Stimulated activated CD8-positive, alpha-beta memory T cell treated with anti-CD3 and anti-CD28 coated beads, Interleukin-2, amount 100 ng/mL, for 1 hour (primary cell): ENCODE measurements at regions not wholly inside any gene's neighbourhood (a gene's known extent, or its start where the extent isn't known, plus 50 kb on each side); places are given as distances from the start of the nearest gene placed in this dataset.

Experiments used
- DNase-seq, 2 donors: peaks; one replicate each; pipeline ENCODE4 v3.0.0-alpha.2; 2020; ENCODE audit warnings: low read depth in 2 of 2

DNA sequence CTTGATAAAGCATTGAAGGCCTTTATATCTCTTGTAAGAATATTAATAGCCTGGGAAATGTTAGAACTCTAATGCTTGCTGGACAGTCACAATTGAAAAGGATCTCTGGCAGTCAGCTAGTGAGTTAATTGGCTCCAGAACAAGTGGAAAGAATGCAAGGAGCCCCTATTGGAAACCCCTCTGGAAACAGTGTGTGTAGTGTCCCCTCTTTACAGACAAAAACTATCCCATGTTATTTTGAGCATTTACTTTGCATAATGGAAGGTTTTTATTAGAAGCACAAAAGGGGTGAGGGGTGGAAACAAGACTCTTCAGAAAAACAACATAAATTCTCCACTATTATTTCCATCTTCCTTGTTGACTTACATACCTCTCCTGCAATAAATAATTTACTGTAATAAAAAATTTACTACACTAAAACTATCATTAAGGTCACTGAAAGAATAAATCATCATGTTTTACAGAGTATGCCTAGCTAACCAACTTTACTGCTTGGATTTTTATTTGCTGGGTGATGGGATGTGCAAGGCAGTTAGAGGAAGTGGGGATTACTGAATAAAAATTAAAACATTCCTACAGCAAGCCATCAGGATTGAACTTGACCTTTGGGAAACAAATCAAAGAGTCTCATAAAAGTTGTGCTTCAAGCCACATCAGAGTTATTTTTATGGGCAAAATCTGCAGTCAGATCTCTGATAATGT, 610.4 kb downstream of the TBC1D4 start:
- DNase-seq = no peak

DNA sequence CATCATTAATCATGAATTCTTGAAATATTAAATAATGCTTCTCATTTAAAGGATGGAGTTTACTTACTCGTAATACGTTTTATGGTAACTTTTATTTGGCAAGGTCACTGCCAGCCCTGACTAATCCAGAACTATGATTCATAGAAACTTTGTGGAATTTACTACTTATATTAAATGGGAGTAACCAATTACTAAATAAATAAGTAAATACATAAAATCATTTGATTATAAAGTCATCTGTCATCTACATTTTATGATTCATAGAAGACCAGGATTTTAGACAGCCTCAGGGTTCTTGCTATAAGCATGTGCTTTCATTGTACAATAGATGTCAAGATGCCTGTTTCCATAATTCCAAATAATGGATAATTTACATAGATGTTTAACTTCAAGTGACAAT, 611.1 kb downstream of the TBC1D4 start:
- no peak for DNase-seq

DNA sequence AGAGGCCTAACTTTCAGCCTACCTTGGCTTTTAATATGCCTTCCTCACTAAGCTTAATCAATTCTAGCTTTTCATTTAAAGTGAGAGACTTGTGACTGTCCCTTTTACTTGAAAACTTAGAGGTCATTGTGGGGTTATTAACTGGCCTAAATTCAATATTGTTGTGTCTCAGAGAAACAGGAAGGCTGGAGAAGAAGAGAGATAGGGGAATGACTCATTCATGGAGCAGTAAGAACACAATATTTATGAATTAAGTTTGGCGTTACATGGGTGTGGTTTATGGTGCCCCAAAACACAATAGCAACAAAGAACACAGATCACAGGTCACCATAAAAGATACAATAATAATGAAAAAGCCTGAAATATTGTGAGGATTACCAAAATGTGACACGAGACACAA, 612.1 kb downstream of the TBC1D4 start:
- no peak for DNase-seq

DNA sequence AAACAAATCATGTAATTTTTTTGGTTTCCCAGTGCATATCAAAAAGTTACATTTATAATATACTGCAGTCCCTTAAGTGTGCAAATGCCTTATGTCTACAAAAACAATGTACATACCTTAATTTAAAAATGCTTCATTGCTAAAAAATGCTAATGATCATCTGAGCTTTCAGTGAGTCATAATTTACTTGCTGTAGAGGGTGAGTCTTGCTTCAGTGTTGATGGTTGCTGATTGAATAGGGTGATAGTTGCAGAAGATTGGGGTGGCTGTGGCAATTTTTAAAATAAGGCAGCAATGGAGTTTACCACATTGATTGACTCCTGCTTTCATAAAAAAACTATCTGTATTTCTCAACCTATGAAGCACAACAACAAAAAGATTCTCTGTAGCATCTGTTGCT, 613.9 kb downstream of the TBC1D4 start:
- no peak for DNase-seq

DNA sequence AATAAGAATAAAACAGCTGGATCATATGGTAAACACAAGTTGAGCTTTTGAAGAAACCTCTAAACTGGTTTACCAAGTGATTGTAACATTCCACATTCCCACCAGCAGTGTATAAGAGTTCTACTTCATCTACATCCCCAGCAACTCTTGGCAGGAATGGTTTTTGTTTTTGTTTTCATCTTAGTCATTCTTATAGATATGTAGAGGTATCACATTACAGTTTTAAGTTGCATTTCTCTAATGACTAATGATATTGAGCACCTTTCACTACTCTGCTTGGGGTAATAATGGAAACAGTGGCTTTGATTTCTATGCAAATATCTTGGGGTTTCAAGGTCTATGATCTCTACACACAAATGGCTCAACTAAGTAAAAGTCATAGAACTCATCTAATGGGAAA, 614.5 kb downstream of the TBC1D4 start:
- DNase-seq = no peak

DNA sequence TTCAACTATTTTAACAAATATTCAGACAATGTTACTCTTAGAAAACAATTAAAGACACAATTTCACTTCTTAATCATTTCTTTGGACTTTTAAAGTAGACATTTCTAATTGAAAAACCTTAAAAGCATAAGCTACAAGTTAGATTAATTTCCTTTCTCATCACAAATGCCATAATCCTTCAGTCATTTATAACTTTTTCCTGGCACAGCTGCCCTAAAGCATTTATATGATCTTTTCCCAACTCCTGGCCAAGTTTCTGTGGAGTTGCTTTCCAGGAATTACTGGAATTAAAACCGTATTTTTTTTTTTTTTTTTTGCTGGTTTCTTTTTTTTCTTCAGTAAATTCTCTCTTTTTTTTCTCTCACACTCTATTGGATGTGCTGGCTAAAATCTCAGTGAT, 615.9 kb downstream of the TBC1D4 start:
- no peak for DNase-seq

DNA sequence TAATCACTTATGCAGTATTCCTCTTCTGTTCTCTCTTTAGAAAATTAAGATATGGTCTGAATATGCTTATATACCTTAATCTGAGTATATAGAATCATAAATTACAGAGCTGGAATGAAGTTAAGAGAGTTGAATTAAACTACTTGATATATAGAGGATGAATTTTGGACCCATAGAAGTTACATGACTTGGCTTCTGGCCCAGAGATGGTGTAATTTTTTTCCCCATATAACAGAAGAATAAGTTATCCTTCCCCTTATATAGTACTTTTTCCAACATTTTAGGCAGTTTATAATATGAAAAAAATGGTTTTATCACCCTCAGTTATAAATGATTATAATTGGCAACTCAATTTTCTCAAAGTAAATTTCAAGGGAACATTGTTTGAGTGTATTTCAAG, 616.3 kb downstream of the TBC1D4 start:
- DNase-seq = no peak

DNA sequence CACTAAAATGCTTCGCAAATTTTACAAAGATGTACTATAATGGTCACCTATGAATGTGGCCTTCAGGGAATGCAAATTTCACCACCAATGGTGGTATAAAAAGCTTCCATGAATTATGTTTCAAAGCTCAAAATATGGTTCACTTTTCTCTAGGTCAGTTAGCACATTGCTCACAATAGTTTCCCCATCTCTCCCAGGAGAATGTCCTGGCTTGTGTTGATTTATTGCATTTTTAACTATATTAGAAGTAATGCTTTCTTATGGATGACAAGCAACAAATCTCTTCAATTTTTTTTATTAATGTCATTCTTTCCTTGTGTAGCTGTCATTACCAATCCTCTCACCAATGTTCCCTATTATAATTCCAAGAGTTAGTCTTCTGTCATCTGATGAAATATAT, 621.2 kb downstream of the TBC1D4 start:
- DNase-seq = no peak

DNA sequence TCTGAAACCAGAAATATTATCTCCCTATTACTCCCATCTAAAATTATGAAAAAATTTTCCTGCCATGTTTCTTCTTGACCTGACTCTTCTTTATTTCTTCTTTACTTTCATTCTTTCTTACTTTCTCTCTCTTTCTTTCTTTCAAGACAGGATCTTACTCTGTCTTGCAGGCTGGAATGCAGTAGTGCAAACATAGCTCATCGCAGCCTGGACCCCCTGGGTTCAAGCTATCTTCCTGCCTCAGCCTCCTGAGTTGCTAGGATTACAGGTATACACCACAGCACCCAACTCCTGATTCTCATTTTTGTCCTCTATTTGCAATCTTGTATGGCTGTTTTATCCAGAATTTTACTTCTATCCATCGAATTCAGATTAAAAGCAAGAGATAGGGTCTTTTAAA, 631.1 kb downstream of the TBC1D4 start:
- no peak for DNase-seq

DNA sequence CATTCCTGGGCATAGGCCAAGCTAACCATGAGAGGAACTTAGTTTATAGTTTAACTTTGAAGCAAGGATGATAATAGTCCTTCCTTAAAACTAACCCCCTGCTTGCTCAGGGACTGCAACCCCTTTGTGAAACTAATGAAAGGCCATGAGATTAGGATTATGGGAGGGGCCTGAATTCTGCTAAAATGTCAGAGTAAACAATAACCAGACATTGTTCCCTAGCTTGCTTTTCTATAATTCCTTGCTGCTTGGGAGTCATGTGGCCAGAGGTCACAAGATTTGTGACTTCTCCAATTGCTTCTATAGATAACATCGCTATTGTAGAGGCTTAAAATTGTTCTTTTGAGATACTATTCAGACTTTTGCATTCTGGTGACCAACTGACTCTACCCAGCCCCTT, 634.0 kb downstream of the TBC1D4 start:
- no peak for DNase-seq

DNA sequence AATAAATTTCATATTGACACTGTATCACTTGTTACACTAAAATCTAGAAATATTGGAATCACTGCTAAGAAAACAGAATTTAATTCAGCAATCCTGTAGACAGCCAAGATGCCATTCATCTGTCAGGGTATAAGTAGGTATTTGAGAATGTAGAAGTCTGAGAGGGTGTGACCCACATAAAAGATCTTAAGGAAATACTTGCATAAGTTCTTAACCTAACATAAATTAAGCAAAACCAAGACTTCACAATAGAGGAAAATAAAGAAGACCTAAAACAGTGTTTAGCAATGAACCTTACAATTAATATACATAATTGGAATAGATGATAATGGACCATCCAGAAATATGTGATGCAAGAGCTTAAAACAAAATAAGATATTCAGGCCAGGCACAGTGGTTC, 636.2 kb downstream of the TBC1D4 start:
- no peak for DNase-seq

DNA sequence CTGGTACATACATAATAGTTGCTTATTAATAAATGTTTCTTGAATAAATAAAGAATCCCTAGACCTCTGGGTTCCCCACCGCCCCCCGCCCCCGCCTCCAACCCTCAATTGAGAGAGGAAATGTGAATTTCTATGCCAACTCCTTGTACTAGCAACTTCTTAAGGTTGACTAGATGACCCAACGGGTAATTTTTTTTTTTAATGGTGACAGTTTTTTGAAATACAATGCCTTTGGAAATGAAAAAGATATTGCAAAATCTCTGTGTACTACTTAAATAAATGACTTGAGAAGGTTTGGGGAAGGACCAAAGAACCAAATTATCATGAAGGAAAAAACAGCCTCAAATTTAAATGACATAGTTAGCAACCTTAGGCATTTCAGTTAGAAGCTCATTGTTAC, 640.3 kb downstream of the TBC1D4 start:
- no peak for DNase-seq

DNA sequence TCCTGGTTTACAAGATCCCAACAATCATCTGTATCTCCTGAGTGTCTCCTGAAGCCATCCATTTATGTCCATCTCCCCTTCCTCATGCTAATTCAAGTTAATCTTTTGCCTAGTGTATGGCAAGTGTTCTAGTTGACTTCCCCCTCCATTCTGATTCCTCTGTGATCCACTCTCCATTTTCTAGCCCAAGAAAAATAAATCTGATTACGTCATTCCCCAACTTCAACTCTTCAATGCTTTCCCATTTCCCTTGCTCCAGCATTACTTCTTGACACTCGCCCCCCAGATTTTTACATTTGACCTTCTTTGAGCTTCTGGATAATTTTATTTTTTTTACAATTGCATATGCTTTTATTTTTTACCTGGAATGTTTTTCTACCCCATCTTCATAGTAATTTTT, 640.8 kb downstream of the TBC1D4 start:
- DNase-seq = no peak

DNA sequence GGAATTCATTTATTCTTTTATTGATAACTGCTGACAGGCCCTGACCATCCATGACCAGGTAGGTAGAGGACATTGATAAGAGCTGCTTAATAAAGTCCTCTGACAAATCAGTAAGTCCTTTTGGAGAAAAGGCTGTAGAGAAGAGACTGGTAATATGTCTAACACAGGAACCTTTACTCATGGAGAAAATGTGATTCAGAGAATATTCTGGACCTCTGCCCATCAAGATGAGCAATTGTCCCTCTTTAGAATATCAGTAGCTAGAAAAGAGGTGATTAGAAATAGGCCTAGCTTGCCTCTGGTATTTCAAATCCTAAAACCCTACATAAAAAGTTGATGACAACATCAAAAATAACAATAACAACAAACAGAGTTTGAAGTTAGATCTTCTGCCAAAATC, 642.3 kb downstream of the TBC1D4 start:
- DNase-seq = no peak

DNA sequence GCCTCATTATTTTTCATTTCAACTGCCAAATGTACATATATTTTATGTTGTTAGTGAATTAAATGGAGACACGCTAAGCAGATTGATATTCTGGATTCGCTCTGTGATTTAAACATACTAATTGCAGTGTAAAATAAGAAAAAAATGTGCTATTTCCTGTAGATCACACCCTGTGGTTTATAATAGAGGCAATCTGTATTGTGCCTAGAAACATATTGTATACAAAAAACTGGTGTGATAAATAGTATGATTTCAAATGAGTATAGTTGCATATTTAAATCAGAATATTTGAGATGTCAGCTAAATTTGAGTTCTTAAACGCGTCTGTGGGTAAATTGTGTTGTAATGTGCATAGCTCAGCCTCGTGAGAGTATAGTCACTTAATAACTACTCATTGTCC, 643.9 kb downstream of the TBC1D4 start:
- DNase-seq = no peak

DNA sequence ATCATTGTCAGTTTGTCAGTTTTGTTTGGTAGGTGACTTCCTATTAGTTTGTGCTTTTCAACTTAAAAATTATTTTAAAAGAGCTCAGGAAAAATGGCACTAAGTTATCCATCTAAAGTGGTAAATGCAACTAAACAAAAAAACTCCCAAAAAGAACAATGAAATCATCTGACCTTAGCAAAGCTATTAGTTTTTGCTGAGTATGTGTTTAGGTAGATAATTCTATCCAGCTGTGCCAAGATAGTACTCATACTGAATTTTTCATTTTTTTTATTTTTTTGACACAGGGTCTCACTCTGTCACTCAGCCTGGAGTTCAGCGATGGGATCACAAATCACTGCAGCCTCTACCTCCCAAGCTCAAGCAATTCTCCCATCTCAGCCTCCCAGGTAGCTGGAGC, 645.3 kb downstream of the TBC1D4 start:
- DNase-seq = no peak

DNA sequence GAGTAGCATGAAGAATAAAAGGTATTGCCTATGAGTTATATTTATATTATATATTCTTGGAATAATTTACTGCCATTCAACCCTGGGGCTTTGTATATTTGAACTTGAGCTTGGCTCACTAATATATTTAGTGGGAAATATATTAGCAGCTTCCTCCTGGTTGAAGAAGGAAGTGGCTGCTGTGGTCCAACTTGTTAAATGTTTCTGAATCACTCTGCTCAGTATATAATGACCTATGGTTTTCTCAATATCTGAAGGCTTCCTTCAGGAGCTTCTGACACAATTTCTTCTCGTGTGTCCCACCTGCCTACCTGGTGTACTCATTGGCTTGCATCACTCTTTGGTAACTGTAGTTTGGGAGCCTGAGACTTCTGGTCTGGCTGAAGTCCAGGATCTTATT, 646.4 kb downstream of the TBC1D4 start:
- no peak for DNase-seq

DNA sequence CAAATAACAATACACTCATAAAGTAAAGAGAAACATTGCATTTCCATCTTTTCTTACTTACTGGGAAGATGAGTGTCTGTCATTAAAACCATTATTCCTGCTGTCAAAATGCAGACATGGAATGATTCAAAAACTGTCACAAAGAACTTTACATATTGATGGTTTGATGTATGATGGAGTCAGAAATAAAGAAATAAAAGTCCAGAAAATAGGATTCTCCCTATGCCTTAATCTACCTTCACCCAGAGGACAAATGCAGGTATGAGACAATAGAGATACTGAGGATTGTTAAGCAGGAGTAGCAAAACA, 656.1 kb downstream of the TBC1D4 start:
- DNase-seq = no peak

DNA sequence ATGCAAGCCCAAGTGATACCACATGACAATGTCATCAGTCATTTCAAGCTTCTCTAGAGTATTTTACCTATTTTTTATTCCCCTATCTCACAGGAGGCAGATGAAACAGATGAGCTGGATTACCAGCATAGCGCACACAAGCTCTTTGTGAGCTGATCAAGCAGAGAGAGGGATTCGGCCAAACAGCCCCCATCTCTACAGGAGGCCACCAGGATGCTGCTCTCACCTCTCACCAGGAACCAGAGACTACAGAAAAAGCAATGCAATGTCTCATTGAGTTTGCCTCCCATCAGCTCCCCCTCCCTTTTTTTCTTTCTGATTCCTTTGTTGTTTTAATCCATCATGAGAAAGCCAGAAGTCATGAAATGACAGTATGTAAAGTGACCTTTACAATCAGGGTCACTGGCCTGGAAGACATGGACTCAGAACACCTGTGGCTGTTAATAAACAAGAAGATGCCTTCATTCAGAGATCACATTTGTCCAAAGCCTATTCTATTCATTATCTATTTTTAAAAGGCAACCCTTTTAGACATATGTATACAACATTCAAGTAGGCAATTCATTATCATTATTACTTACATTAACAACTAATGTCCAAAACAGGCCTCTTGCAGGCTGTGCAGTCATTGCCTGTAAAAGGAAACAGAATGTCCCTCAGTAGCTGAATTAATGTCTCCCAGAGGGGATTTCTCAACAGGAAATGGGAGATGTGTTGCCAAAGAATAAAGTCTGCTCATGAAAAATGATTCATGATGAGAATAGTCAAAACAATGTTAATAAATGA, 656.6 kb downstream of the TBC1D4 start:
- DNase-seq = no peak

DNA sequence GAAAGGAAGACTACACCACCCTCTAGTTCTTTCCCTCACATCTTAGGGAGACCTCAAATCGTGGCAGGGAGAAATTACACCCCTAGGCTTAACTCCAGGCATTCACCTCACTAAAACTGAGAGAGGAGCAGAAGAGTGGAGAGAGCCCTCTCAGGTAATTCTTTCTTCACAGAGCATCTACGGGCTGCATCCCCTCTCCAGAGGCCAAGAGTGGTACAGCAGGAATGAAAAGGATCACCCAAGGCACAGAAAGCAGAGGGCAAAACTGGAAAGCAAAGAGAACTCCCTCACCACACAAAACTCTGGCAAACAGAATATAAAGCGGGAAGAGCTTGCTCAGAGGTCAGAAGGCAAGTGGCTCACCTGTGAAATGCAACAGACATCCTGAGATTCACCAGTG, 661.2 kb downstream of the TBC1D4 start:
- DNase-seq = no peak

DNA sequence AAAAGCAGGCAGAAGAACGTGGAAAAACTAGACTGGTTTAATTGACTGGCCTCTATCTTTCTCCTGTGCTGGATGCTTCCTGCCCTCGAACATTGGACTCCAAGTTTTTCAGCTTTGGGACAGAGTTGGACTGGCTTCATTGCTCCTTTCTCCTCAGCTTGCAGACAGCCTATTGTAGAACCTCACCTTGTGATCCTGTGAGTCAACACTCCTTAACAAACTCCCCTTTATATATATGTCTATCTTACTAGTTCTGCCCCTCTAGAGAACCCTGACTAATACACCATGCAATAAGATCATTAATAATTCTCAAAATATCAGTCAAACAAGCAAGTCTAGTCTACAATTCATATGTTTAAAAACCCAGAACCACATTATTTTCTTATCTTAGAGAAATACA, 662.4 kb downstream of the TBC1D4 start:
- no peak for DNase-seq

DNA sequence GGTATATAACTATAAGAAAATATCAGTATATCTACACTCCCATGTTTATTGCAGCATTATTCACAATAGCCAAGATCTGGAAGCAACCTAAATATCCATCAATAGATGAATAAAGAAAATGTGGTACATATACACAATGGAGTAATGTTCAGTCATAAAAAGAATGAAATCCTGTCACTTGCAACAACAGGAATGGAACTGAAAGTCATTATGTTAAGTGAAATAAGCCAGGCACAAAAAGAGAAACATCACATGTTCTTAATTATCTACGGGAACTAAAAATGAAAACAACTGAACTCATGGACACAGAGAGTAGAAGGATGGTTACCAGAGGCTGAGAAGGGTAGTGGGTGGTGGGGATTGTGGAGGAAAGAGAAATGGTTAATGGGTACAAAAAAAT, 665.2 kb downstream of the TBC1D4 start:
- no peak for DNase-seq

DNA sequence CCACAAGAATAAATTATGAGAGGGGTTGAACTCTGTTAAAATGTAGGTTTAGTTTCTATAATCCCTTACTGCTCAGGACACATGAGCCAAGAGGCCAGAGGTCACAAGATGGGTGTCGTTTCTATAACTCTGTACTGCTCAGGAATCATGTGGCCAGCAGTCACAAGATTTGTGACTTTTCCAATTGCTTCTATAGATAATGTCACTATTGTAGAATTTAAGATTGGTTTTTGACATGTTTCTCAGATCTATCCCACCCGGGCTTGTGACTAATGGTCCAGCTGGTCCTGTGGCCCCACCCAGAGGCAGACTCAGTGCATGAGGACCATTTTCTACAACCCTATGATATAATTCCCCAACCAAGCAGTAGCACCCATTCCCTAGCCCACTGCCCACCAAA, 662.0 kb upstream of the KLF12 start:
- DNase-seq = no peak

DNA sequence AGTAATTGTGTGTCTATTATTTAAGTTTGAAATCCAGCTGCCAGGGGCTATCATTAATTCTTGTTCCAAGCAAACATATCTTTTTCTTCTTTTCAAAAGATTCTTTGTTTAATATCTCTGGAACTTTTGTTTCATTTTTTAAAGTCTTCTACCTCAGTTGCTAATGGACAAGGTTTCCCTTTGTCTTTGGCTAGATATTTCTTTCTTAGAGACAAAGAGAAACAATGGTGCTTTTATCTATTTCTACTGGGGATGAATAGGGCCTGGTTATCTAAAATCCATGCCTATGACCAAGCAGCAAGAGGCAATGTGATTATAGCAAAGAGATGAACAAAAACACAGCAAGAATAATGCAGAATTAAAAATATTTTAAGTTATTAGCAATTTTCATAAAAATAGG, 661.3 kb upstream of the KLF12 start:
- DNase-seq = no peak
